ENCODE measurements at regions not wholly inside any gene's neighbourhood (a gene's known extent, or its start where the extent isn't known, plus 50 kb on each side); places are given as distances from the start of the nearest gene placed in this dataset.

GRCh38 chr15:97446138-97446537, 514.4 kb upstream of the ARRDC4 start:
- DNase-seq (ENCODE audit: low read depth in 2 of 2, low spot score in 1 of 2), result no peak

GRCh38 chr15:97456521-97457202, 503.8 kb upstream of the ARRDC4 start:
- DNase-seq (ENCODE audit: low read depth in 2 of 2, low spot score in 1 of 2), result no peak

- no peak for DNase-seq (ENCODE audit: low read depth in 2 of 2, low spot score in 1 of 2)
These were observed 503.2 kb upstream of the ARRDC4 start for GRCh38 chr15:97457203-97457847.

- no peak for DNase-seq (ENCODE audit: low read depth in 2 of 2, low spot score in 1 of 2)
These were observed 500.7 kb upstream of the ARRDC4 start for GRCh38 chr15:97459771-97460170.

DNA sequence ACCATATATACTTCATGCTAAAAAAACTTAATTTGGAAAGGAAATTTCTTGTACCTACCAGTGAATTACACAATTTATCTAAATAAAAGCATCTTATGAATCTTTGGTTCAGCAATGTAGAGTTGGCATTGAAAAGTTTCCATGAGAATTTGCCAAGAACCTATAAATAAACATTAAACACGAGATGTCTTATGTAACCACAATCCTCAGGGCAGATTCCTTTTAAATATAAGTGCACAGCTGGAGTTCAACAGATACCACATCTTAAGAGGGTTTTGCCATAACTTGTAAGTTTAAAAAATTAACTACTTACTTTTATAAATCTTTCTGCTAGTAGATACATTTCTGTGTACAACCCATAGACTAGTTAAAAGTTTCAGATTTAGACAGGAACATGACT, 499.3 kb upstream of the ARRDC4 start:
- no peak for DNase-seq (ENCODE audit: low read depth in 2 of 2, low spot score in 1 of 2)

DNA sequence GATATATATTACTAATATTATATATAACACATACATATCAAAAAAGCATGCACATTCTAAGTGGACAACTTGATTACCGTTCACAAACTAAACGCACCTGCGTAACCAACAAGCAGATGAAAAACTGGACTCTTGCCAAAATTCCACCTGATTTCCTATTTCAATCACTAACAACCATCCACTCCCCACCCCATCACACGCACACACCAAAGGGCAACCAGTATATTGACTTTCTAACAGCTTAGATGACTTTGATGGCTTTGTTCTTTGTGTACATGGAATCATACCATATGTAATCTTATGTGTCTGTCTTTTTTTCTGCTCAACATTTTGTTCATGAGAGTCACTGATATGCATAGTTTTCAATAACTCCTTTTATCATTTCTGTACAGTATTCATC, 496.8 kb upstream of the ARRDC4 start:
- no peak for DNase-seq (ENCODE audit: low read depth in 2 of 2, low spot score in 1 of 2)

GRCh38 chr15:97470417-97470816, 490.1 kb upstream of the ARRDC4 start:
- no peak for DNase-seq (ENCODE audit: low read depth in 2 of 2, low spot score in 1 of 2)

DNA sequence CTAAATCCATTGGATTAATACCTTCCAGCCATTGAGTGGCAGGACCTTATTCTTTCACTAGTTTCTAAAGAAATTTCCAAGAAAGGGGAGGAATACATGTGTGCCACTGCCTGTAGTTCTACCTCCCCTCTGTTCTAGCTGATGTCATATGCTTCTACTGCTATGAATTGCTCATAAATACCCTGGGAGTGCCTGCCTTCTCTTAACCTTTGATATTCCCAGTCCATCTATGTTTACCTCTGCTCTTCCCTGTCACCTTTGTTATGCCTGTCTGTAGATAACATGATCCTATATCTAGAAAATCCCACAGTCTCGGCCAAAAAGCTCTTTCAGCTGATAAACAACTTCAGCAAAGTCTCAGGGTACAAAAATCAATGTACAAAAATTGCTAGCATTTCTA, 486.9 kb upstream of the ARRDC4 start:
- DNase-seq (ENCODE audit: low read depth in 2 of 2, low spot score in 1 of 2), result no peak

DNA sequence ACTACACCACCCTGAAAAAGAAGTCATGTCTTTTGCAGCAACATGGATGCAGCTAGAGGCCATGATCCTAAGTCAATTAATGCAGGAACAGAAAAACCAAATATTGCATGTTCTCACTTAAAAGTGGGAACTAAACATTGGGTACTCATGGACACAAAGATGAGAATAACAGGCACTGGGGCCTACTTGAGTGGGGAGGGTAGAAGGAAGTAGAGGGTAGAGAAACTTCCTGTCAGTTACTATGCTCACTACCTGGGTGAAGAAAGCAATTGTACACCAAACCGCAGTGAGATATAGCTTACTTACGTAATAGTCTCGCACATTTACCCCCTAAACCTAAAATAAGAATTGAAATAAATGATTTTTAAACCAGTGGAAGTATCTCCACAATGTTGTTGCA, 480.5 kb upstream of the ARRDC4 start:
- DNase-seq (ENCODE audit: low read depth in 2 of 2, low spot score in 1 of 2), result no peak

DNA sequence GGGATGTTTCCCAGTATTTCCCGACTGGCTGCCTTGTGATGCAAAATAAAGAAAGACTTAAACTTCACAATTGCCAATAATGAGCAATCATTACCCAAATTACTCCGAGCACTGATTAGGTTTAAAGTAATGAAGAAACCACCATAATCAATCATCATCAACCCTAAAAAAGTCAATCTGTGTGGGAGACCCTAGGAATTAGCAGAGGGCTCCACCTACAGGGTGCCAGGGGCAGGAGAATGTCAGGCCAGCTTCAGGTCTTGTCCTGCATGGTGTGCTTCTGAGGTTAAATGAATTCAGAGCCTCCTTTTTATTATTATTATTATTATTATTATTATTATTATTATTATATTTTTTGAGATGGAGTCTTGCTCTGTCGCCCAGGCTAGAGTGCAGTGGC, 478.0 kb upstream of the ARRDC4 start:
- DNase-seq (ENCODE audit: low read depth in 2 of 2, low spot score in 1 of 2), result no peak

GRCh38 chr15:97483232-97483631, 477.3 kb upstream of the ARRDC4 start:
- no peak for DNase-seq (ENCODE audit: low read depth in 2 of 2, low spot score in 1 of 2)

DNA sequence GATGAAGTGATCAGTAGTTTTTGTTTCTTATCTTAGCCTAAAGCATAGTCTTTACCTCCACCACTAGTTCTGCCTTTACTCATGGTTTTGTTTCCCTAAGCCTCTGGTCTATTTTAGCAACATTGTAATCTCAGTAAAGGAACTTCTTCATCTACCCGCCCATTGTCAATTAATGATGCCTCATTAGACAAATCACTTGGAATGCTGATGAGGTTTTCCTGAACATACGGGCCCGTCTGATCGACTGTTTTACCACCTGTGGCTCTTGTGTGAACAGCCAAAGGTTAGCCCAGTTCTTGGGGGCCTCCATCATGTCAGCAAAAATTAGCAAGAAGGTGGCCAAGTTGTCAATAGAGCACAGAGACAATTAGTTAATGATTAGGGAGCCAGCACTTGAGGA, 470.1 kb upstream of the ARRDC4 start:
- no peak for DNase-seq (ENCODE audit: low read depth in 2 of 2, low spot score in 1 of 2)

- DNase-seq (ENCODE audit: low read depth in 2 of 2, low spot score in 1 of 2), result no peak
These were observed 459.2 kb upstream of the ARRDC4 start for GRCh38 chr15:97501291-97501690.

DNA sequence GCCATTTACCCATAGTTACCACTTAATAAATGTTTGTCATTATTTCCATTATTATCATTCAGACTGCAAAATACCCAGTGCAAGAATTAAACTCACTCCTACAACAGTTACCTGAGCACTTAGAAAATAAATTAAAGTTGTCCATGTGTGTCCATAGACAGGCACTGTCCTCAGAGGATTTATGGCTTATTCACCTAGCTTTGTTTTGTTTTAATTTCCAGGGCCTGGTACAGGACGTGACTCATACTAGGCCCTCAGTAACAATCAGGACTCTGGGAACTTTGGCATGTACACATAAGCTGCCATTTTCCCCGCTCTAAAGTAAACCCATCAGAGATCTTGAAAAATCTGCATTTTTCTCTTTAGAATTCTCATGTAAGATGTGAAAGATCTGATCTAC, 458.5 kb upstream of the ARRDC4 start:
- no peak for DNase-seq (ENCODE audit: low read depth in 2 of 2, low spot score in 1 of 2)

- no peak for DNase-seq (ENCODE audit: low read depth in 2 of 2, low spot score in 1 of 2)
These were observed 456.3 kb upstream of the ARRDC4 start for GRCh38 chr15:97504031-97504792.

GRCh38 chr15:97517737-97518136, 442.8 kb upstream of the ARRDC4 start:
- no peak for DNase-seq (ENCODE audit: low read depth in 2 of 2, low spot score in 1 of 2)

DNA sequence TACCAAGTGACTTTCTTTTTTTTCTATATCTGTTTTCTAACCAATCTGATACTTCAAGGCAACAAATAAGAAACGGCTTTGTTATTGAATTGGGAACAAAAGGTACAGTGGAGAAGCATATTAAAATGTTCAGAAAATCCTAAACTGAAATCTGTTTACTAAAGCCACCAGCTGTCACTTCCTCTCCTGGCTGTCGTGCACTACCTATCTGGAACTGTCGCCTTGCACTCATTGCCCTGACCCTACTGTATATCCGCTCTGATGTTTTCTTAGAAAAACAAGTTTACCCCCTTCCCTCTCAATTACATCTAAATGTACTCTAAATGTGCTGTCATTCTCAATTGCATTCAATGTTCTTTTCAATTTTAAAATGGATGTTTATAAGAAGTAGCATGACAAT, 439.8 kb upstream of the ARRDC4 start:
- DNase-seq (ENCODE audit: low read depth in 2 of 2, low spot score in 1 of 2), result no peak

DNA sequence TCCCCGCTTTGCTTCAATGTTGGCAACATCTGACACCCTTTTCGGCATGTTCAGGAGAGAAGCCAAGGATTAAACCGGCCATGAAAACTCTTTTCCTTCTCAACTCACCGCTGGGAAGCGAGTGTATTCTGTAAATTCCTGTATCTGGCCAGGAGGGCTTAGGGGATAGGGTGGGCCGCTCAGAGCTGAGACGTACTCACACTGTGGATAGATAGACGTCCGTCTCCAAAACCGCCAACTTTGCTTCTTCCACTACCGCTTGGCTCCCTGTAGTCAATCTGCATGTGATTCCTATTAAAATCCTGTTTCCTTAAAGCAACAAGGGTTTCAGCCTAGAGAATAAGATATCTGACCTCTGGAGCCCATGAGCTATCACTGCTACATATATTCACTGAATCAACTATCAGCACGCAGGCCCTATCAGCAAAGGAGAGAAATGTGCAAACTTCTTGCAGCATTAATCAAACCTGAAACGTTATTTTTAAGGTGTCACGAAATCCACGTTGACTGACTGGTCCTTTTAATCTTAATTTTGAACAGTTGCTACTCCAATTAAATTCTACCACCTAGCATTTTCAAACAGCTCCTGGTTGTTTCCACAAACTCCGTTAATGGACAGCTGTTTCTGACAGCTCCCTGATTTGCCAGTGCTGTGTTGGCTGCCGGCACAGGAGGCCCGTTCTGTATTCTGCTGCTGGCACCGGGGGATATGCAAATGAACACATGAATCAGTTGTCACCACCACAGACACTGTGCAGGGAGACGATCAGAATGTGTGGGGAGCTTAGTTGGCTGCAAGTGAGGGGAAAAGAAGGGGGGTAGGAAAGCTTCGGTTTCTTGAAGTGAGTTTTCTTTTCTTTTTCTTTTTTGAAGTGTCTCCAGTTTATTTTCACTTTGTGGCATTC, 438.9 kb upstream of the ARRDC4 start:
- DNase-seq (ENCODE audit: low read depth in 2 of 2, low spot score in 1 of 2), result no peak

- DNase-seq (ENCODE audit: low read depth in 2 of 2, low spot score in 1 of 2), result no peak
These were observed 438.2 kb upstream of the ARRDC4 start for GRCh38 chr15:97522347-97522746.

- DNase-seq (ENCODE audit: low read depth in 2 of 2, low spot score in 1 of 2), result no peak
These were observed 434.7 kb upstream of the ARRDC4 start for GRCh38 chr15:97525809-97526208.

- no peak for DNase-seq (ENCODE audit: low read depth in 2 of 2, low spot score in 1 of 2)
These were observed 432.3 kb upstream of the ARRDC4 start for GRCh38 chr15:97528238-97528637.
